ENCODE measurements at regions not wholly inside any gene's neighbourhood (a gene's known extent, or its start where the extent isn't known, plus 50 kb on each side); places are given as distances from the start of the nearest gene placed in this dataset.

DNA sequence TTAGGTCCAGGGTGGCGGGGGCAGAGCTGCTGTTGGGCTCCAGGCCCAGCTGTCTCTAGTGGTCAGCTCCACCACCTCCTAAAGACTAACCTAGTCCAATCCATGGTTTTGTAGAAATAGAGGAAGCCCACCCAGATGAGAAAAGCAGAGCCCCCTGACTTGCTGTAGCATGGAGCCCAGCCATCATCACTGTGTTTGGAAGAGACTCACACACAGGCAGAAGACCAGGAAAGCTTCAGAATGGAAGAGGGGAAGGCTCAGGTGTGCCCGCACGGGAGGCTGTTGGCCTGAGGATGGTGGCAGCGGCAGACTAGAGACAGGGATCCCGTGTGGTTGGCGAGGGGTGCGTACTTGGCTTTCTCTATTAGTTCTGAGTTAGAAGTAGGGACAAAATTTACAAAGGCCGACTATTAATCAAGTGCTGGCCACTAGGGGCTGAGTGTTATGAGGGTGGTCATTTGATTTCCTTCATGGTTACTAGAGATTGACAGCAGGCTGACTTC, 193.2 kb upstream of the SOX1 start:
- H3K4me3 ChIP-seq = no peak overlapping the region
- 91% methylated on average over 8 of the region's 8 CpGs for WGBS

GRCh38 chr13:111874981-111875380, 192.0 kb upstream of the SOX1 start:
- Histone ChIP-seq H3K9me3 (no peaks in the 10 kb centered on the region), H3K36me3 (no peaks in the 10 kb centered on the region), H3K4me1 (no peaks in the 10 kb centered on the region), H3K4me3 (no peak overlapping the region), H3K27me3 (peaks cover 17% of the 10 kb centered on the region), H3K27ac (no peak overlapping the region)
- DNase-seq (ENCODE audit: low spot score in 2 of 2) = peak in 1 of 2 donors; percentile 64
- 92% methylated on average over 13 of the region's 13 CpGs for WGBS
- TF ChIP-seq POLR2AphosphoS5 (IDR thresholded peaks at IDR 0.05) (no peak), CTCF (IDR thresholded peaks at IDR 0.05) (no peak), EP300 (IDR thresholded peaks at IDR 0.05) (no peak), POLR2A (IDR thresholded peaks at IDR 0.05) (no peak)

More for the DNA sequence above, 193.2 kb upstream of the SOX1 start:
- H3K9me3 ChIP-seq = no peaks in the 10 kb centered on the region
- DNase-seq (ENCODE audit: low spot score in 2 of 2) = peak in 1 of 2 donors; percentile 47
- no peaks in the 10 kb centered on the region for H3K4me1 ChIP-seq
- peaks cover 17% of the 10 kb centered on the region for H3K27me3 ChIP-seq
- no peak for TF ChIP-seq POLR2AphosphoS5 (IDR thresholded peaks at IDR 0.05)
- no peak for TF ChIP-seq CTCF (IDR thresholded peaks at IDR 0.05)
- no peak for TF ChIP-seq EP300 (IDR thresholded peaks at IDR 0.05)
- no peak for TF ChIP-seq POLR2A (IDR thresholded peaks at IDR 0.05)
- H3K27ac ChIP-seq = no peak overlapping the region
- no peaks in the 10 kb centered on the region for H3K36me3 ChIP-seq

DNA sequence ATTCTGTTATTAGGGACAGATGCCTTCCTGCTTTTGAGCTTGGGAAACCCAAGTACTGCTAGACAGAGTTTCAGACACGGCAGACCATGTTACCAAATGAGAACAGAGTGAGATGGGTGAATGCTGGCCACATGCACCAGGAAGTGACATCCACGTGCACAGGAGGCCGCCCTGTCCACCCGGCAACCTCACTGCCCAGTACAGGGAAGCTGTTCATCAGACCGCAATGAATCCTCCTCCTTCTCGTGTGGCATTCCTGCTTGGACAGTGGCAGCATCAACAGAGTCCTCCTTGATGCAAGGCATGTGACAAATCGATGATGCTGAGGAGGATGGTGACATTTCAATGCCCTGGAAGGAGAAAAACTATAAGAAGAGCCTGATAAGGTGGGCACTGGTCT, 191.0 kb upstream of the SOX1 start:
- no peaks in the 10 kb centered on the region for H3K9me3 ChIP-seq
- peaks cover 17% of the 10 kb centered on the region for H3K27me3 ChIP-seq
- no peak for DNase-seq (ENCODE audit: low spot score in 2 of 2)
- no peaks in the 10 kb centered on the region for H3K4me1 ChIP-seq
- no peak overlapping the region for H3K27ac ChIP-seq
- no peaks in the 10 kb centered on the region for H3K36me3 ChIP-seq
- no peak overlapping the region for H3K4me3 ChIP-seq
- 68% methylated on average over 7 of the region's 7 CpGs for WGBS
- TF ChIP-seq POLR2A (IDR thresholded peaks at IDR 0.05) = no peak
- no peak for TF ChIP-seq EP300 (IDR thresholded peaks at IDR 0.05)
- TF ChIP-seq CTCF (IDR thresholded peaks at IDR 0.05) = no peak
- no peak for TF ChIP-seq POLR2AphosphoS5 (IDR thresholded peaks at IDR 0.05)

DNA sequence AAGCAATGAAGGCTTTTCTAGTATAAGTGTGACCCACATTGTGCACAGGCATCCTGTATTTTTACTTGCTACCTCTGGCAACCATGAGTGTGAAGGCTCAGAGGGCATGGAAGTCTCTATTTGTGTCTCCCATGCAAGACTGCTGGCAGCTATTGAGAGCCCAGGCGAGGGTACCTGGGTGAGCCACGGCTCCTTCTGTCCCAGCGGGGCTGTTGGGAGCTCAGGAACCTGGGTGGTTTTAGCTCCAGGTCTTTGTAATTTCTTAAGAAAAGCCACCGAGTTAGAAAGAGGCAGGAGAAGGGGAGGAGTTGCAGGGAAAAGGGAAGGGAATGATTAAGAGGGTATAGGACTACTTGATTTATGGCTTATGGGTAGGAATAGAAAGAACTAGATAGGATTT, 190.4 kb upstream of the SOX1 start:
- Histone ChIP-seq H3K27me3 (peaks cover 15% of the 10 kb centered on the region), H3K36me3 (no peaks in the 10 kb centered on the region), H3K4me3 (no peak overlapping the region), H3K27ac (no peak overlapping the region), H3K4me1 (no peaks in the 10 kb centered on the region), H3K9me3 (no peaks in the 10 kb centered on the region)
- 51% methylated on average over 4 of the region's 4 CpGs for WGBS
- no peak for TF ChIP-seq CTCF (IDR thresholded peaks at IDR 0.05)
- TF ChIP-seq POLR2AphosphoS5 (IDR thresholded peaks at IDR 0.05) = no peak
- TF ChIP-seq EP300 (IDR thresholded peaks at IDR 0.05) = no peak
- TF ChIP-seq POLR2A (IDR thresholded peaks at IDR 0.05) = no peak
- DNase-seq (ENCODE audit: low spot score in 2 of 2) = no peak

DNA sequence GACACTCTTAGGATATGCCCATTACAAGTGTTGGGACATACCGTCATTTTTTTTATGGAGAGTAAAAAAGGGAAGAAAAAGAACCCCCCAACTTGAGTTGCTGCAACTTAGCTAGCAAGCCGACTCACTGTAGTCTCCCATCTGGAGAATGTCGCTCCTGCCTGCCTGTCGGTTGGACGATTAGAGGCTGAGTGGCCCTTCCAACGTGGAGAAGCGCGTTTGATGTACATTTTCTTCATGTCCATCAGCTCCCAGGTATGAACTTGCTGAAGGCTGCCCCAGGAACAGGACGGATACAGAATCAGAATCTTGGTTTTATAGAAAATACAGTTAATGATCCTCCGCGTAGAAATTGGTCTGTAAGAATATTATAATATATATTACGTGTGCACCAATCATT, 189.0 kb upstream of the SOX1 start:
- H3K4me1 ChIP-seq = no peaks in the 10 kb centered on the region
- no peak overlapping the region for H3K27ac ChIP-seq
- TF ChIP-seq EP300 (IDR thresholded peaks at IDR 0.05) (no peak), POLR2AphosphoS5 (IDR thresholded peaks at IDR 0.05) (no peak), CTCF (IDR thresholded peaks at IDR 0.05) (no peak), POLR2A (IDR thresholded peaks at IDR 0.05) (no peak)
- no peak for DNase-seq (ENCODE audit: low spot score in 2 of 2)
- peaks cover 9% of the 10 kb centered on the region for H3K27me3 ChIP-seq
- H3K36me3 ChIP-seq = no peaks in the 10 kb centered on the region
- no peaks in the 10 kb centered on the region for H3K9me3 ChIP-seq
- WGBS = 83% methylated on average over 12 of the region's 12 CpGs
- no peak overlapping the region for H3K4me3 ChIP-seq

Data from suprapubic skin (tissue), 4 donors.